Dedifferentiated amniotic fluid mesenchymal stem cell (primary cell): ENCODE measurements at regions not wholly inside any gene's neighbourhood (a gene's known extent, or its start where the extent isn't known, plus 50 kb on each side); places are given as distances from the start of the nearest gene placed in this dataset.

ENCODE experiments used
- DNase-seq: peaks from one replicate; pipeline ENCODE4 v3.0.0-alpha.2; 2016; ENCODE audit errors: extremely low spot score

- no peak for DNase-seq
Observed at GRCh38 chr4:27506401-27506800, 645.8 kb downstream of the STIM2 start.

DNA sequence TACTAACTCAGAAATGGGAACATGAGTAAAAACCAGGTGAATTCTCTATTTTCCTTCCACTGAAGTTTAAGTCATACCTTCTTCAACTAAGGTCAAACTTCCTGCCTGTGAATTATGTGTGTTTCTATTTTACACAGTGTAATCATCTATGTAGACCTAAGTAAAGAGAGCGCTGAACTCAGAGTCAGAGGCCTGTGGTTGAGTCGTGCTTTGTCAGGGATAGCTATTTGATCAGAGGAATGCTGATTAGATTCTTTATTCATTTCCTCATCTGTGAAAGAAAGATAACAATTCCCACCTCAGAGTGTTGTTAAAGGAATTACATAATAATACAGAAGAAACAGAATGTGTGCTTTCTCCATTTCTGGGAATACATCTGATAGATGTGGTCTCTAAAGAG is 654.1 kb downstream of the STIM2 start:
- DNase-seq = no peak

DNA sequence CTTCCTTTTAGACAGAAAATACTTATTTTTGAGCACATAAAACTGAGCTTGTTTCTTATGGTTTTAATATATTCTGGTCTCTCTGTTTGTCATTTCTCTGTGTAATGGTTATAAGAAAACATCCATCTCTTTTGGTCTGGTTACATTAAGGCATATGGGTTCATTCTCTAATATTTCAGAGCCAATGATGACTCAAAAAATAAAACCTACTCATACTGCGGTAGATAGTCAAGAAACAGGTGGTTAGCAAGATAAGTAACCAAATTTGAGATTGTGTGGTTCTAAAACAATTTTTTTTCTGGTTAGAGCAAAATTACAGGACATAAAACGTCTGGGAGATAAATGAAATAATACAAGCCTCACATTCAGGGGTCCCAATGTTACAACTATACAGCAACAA is 654.5 kb downstream of the STIM2 start:
- DNase-seq = no peak

GRCh38 chr4:27518876-27519275 is 658.2 kb downstream of the STIM2 start:
- DNase-seq = no peak

GRCh38 chr4:27524224-27524623 is 663.6 kb downstream of the STIM2 start:
- DNase-seq = no peak

DNA sequence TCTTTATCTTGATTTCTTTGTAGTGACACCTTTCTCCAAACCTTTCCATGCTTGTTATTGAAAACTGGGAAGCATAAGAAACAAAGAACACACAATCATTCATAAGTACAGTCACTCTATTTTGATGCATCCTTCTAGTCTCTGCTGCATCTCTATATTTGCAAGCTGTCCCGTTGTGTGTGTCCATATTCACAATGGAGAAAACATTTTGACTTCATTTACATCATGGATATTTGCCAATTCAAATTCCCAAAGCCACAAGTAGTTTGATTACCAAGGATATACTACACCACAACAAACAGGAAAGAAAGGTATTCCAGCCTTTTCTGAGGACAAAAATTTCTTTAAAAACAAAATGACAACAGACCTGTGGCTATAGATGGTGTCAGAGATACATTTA is 673.8 kb downstream of the STIM2 start:
- DNase-seq = no peak

DNA sequence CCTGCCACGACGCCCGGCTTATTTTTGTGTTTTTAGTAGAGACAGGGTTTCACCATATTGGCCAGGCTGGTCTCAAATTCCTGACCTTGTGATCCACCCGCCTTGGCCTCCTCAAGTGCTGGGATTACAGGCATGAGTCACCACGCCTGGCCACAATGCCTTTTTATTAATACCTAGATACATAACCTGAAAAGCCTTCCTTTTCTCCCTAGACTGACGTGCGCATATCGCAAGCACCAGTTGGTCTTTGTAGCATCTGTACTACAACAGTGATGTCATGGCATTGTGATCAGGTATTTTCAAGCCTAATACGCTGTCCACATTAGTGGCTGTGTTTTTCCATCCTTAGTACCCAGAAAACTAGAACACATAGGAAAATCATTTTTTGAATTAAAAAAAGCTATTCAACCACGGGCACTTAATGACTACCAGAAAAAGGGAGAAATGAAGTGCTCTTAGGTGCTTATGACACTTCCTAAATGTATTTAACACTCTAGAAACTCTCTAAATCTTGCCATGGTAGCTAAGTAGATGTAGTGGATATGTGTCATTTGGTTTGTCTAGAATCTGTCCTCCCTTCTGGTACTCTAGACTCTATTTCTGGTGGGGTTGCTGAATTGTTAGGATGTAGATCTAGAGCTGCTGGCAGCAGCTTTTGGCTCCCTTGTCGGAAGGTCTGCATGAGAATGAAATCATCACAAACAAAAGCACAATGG is 707.8 kb downstream of the STIM2 start:
- no peak for DNase-seq

- no peak for DNase-seq
Observed at GRCh38 chr4:27568952-27569319, 708.3 kb downstream of the STIM2 start.

DNA sequence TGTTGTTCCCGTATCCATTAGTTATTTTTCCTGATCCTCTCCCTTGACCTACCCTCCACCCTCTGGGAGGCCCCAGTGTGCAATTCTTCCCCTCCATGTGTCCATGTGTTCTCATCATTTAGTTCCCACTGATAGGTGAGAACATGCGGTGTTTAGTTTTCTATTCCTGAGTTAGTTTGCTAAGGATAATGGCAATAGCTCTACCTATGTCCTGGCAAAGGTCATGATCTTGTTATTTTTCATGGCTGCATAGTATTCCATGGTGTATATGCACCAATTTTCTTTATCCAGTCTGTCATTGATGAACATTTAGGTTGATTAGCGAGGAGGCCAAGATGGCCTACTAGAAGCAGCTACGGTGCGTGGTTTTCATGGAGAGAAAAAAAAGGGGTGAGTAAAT is 714.1 kb downstream of the STIM2 start:
- DNase-seq = no peak

DNA sequence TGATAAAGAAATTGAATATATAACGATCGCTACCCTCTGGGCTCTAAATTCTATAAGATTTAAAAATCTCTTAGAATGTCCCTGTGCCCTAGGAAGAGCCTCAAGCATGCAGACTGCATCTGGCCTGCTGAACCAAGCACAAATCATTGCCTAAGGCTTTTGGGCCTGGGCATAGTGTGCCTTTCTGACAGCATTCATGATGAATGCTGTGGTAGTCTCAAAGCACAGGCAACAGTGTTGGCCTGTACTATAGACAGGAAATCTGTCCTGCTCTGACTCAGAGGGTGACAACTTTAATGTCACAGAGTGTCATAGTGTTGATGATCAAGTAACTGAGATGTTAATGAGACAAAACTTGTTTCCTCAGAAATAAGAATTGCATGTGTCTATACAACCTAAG is 717.3 kb downstream of the STIM2 start:
- no peak for DNase-seq

DNA sequence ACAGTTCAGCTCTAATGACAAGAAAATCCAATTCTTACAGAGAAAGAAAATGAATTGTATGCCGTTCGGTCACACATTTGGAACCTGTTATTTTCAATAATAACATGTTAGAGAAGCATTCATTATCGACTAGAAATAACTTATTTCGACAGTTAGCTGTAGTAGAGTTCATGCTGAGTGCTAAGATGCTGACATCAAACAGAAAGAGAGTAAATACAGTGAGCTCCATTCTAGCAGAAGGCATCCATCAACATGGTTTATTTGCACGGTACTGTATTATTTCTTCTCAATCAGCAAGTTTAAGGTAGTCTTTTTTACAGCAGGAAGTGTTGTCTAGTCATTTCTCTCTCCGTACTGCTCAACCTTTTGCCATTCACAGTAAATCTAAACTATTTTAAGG is 732.1 kb downstream of the STIM2 start:
- DNase-seq = no peak

- DNase-seq = no peak
Observed at GRCh38 chr4:27594922-27595321, 734.3 kb downstream of the STIM2 start.

DNA sequence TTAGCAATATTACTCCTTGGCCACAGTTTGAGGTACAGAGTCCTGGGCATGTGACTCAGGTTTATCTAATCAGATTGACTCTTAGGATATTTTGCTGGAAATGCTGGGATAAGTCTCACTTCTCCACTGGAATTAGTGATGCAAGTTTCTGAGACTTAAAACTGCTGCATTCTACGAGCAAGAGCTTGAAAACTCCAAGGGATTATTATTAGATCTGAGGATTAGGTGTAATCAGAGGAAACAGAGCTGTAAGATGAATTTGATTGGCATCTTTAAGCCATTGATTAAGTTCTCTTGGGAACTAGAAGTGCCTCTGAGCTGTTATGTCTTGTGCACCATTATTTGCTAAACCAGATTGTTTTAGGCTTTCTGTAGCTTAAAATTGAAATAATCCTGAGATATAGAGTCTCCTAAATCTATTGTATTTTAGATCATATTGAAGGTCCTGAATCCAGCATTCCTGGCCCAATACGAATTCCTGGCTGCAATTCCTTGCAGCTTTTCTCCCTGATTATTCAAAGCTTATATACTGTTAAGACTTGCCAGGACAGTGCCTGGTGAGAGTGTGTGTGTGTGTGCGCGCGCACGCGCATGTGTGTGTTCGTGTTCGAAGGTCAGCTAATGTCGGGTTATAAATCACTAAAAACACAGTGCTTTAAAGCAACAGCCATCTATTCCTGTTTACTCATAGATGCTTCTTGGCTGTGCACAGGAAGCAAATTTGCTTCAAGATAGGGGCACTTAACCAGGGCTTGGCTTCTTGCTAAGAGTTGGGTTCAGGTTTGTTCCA is 735.1 kb downstream of the STIM2 start:
- DNase-seq = no peak

- no peak for DNase-seq
Observed at GRCh38 chr4:27602172-27602571, 741.5 kb downstream of the STIM2 start.

- DNase-seq = no peak
Observed at GRCh38 chr4:27604692-27605091, 744.1 kb downstream of the STIM2 start.

GRCh38 chr4:27616166-27616565 is 755.5 kb downstream of the STIM2 start:
- no peak for DNase-seq

DNA sequence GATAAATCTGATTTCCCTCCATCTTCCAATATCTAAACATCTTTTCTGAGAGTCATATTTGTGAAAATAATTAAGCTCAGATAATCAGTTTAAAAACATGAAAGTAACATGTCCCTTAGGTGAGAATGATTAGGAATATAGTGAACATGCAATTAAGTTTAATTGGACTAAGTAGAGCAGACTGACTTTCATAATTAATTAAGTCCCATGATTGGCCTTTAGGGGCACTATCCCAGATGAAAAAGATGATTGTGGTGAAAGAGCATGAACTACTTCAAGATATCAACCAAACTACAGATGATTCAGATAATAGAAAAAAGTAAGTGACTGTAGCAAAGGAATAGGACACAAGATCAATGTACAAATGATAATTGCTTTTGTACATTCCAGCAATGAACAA is 758.8 kb downstream of the STIM2 start:
- DNase-seq = no peak

DNA sequence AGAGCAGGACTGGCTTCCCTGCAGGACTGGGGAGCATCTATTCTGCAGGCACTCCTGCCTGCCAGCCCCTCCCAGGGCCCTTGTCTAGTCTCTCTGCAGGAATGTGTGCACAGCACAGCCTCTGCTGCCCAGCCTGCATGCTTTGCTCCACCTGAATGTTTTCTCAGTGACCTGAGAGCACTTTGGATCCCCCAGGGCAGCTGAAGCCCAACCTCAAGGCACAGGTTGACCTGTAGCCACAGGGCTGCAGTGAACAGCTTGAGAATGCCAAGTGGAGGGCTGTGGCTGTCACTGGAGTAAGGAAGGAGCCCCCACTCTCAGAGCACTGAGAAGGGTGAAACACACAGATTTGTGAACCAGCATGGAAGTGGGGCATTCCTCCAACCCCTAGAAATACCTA is 760.2 kb downstream of the STIM2 start:
- no peak for DNase-seq

- no peak for DNase-seq
Observed at GRCh38 chr4:27624749-27625148, 764.1 kb downstream of the STIM2 start.

- DNase-seq = no peak
Observed at GRCh38 chr4:27628609-27629008, 768.0 kb downstream of the STIM2 start.

DNA sequence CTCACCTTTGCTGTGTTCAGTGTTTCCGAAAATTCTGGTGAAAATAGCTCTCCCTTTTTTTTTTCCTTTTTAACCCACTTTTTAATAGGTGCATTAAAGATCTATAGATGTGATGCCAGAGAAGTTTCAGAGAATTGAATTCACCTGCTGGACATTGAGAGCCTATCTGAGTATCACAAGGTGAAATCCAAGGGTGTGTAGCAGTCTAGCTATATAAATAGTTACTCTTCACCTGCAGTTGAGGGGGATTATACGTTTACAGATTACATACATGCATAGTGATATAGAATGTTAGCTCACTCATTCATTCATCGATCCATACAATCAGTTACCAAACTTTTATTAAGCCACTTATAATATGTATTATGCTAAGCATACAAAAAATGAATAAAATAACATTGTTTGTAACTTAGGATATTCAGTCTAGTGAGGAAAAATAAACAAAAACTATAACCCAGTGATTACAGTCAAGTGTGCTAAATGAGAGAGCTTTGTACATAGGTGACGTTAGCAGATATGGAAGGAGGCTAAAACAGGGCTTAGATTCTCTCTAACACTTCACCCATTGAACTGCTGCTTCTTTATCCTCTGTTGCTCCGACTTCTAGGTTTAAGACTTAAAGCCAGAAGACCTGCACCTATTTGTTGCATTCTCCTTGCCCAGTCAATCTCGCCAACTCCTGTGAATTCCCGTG is 769.0 kb downstream of the STIM2 start:
- DNase-seq = no peak

GRCh38 chr4:27635936-27636913 is 775.6 kb downstream of the STIM2 start:
- no peak for DNase-seq
